Loucy (cell line): ENCODE measurements at regions not wholly inside any gene's neighbourhood (a gene's known extent, or its start where the extent isn't known, plus 50 kb on each side); places are given as distances from the start of the nearest gene placed in this dataset.
A peak's percentile ranks its signal among the peaks of the same experiment; 100 is the strongest.

Experiments used
- H2AFZ ChIP-seq: fragments of 200-600 bp; sonication (generic); 2 replicates; pipeline ENCODE4 v1.6.0; 2016; ENCODE audit warnings: antibody characterized with exemption, mild to moderate bottlenecking, low read length, moderate library complexity
- H3F3A ChIP-seq: fragments of 200-600 bp; 2 replicates; pipeline ENCODE4 v1.6.0; 2016; ENCODE audit warnings: antibody characterized with exemption, low read depth, mild to moderate bottlenecking
- H3K27me3 ChIP-seq: fragments of 200-600 bp; sonication (generic); 2 replicates; pipeline ENCODE4 v1.6.1; 2014; ENCODE audit warnings: low read length, mild to moderate bottlenecking; ENCODE audit not compliant: insufficient read depth, poor library complexity, severe bottlenecking
- H3K36me3 ChIP-seq: fragments of 200-600 bp; sonication (generic); 2 replicates; pipeline ENCODE4 v1.6.1; 2016; ENCODE audit warnings: low read length; ENCODE audit not compliant: insufficient read depth
- H3K4me1 ChIP-seq: fragments of 200-600 bp; sonication (generic); 2 replicates; pipeline ENCODE4 v1.5.1; 2014; ENCODE audit warnings: low read length, mild to moderate bottlenecking; ENCODE audit not compliant: insufficient read depth, poor library complexity, severe bottlenecking
- H3K4me2 ChIP-seq: fragments of 200-600 bp; sonication (generic); 2 replicates; pipeline ENCODE4 v1.6.0; 2014; ENCODE audit warnings: antibody characterized with exemption, low read length, low read depth, mild to moderate bottlenecking; ENCODE audit not compliant: poor library complexity, severe bottlenecking
- H3K4me3 ChIP-seq: fragments of 200-600 bp; sonication (generic); 2 replicates; pipeline ENCODE4 v1.5.1; 2014; ENCODE audit warnings: low read length, mild to moderate bottlenecking, mixed read lengths; ENCODE audit not compliant: poor library complexity, severe bottlenecking
- H3K79me2 ChIP-seq: fragments of 200-600 bp; sonication (generic); 2 replicates; pipeline ENCODE4 v1.6.1; 2014; ENCODE audit warnings: low read length; ENCODE audit not compliant: insufficient read depth
- H3K9ac ChIP-seq: fragments of 200-600 bp; sonication (generic); 2 replicates; pipeline ENCODE4 v1.6.0; 2014; ENCODE audit warnings: mild to moderate bottlenecking, low read depth, low read length, moderate library complexity; ENCODE audit not compliant: poor library complexity, severe bottlenecking
- H3K9me2 ChIP-seq: fragments of 200-600 bp; sonication (generic); replicated peaks from 2 replicates; pipeline ENCODE4 v1.6.1; 2016; ENCODE audit warnings: low read depth, low read length, mixed read lengths
- H3K9me3 ChIP-seq: fragments of 200-600 bp; sonication (generic); 2 replicates; pipeline ENCODE4 v1.6.1; 2014; ENCODE audit warnings: mild to moderate bottlenecking, antibody characterized with exemption, low read length, low read depth; ENCODE audit not compliant: insufficient read depth
- H4K20me1 ChIP-seq: fragments of 200-600 bp; sonication (generic); 2 replicates; pipeline ENCODE4 v1.6.0; 2014; ENCODE audit warnings: antibody characterized with exemption, low read length, mild to moderate bottlenecking; ENCODE audit not compliant: insufficient read depth, poor library complexity, severe bottlenecking
- EZH2phosphoT487 ChIP-seq: fragments of 200-600 bp; IDR thresholded peaks from 2 replicates; pipeline ENCODE4 v1.6.1; 2018; ENCODE audit warnings: antibody characterized with exemption, mild to moderate bottlenecking, moderate library complexity, borderline replicate concordance
- TF ChIP-seq, protein P1 (sequence below): fragments of 200-600 bp; sonication (generic); conservative IDR thresholded peaks from 2 replicates; pipeline ENCODE4 v1.5.1; 2014; ENCODE audit warnings: mild to moderate bottlenecking, antibody characterized with exemption, low read length

DNA sequence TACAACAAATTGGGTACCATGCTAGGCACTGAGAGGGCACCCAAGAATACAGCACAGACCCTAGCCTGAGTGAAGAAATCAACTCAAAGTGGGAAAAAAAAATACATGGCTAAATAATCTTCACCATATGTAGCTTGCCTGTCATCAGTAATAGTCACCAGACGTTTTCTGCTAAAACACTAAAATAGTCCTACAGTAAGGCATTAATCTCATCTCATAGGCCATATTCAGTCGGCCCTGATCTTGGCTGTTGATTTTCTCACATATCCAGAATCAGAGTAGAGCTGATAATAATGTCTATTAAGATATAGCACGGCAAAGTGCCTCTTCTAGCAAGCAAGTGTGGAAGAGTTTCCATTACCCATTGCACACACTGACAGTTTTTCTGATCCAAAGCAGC is 322.1 kb upstream of the SLC30A5 start:
- Histone ChIP-seq H3F3A (no peaks in the 10 kb centered on the region), H3K36me3 (no peaks in the 10 kb centered on the region), H3K9me3 (no peaks in the 10 kb centered on the region; the same call in 1 of the 2 replicates), H2AFZ (no peak overlapping the region), H3K4me2 (no peak overlapping the region), H3K79me2 (no peaks in the 10 kb centered on the region), H3K4me1 (peaks cover 4% of the 10 kb centered on the region), H3K4me3 (no peak overlapping the region), H3K9me2 (no peaks in the 10 kb centered on the region), H3K27me3 (no peaks in the 10 kb centered on the region), H4K20me1 (no peaks in the 10 kb centered on the region), H3K9ac (no peak overlapping the region)
- TF ChIP-seq, protein P1, sequence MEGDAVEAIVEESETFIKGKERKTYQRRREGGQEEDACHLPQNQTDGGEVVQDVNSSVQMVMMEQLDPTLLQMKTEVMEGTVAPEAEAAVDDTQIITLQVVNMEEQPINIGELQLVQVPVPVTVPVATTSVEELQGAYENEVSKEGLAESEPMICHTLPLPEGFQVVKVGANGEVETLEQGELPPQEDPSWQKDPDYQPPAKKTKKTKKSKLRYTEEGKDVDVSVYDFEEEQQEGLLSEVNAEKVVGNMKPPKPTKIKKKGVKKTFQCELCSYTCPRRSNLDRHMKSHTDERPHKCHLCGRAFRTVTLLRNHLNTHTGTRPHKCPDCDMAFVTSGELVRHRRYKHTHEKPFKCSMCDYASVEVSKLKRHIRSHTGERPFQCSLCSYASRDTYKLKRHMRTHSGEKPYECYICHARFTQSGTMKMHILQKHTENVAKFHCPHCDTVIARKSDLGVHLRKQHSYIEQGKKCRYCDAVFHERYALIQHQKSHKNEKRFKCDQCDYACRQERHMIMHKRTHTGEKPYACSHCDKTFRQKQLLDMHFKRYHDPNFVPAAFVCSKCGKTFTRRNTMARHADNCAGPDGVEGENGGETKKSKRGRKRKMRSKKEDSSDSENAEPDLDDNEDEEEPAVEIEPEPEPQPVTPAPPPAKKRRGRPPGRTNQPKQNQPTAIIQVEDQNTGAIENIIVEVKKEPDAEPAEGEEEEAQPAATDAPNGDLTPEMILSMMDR: no peak
- no peak for TF ChIP-seq EZH2phosphoT487

DNA sequence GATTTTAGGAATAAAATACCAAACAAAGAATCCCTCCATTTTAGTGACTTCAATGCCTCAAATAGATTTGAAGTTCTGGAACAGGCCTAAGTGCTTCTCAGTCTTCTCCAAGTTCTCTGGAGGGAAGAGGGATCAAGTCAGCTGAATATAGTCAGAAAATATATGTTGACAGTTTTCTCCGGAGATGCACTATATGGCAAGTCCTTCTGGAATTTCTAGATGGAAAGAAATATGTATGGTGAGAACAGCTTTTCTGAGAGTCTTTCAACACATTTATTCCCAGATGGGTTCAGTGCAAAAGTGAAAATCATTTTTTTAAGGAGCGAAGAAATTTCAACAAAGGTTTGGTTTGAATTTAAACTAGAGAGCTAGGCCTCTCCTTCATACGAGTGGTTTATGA is 317.4 kb upstream of the SLC30A5 start:
- Histone ChIP-seq H3K9me2 (no peaks in the 10 kb centered on the region), H3K36me3 (no peaks in the 10 kb centered on the region), H3K27me3 (no peaks in the 10 kb centered on the region), H3K9me3 (no peaks in the 10 kb centered on the region; the same call in 1 of the 2 replicates), H3K4me2 (no peak overlapping the region), H3K9ac (no peak overlapping the region), H2AFZ (no peak overlapping the region), H3K4me3 (no peak overlapping the region), H3K4me1 (no peaks in the 10 kb centered on the region), H3K79me2 (no peaks in the 10 kb centered on the region), H3F3A (no peaks in the 10 kb centered on the region), H4K20me1 (no peaks in the 10 kb centered on the region)
- TF ChIP-seq, protein P1: no peak
- TF ChIP-seq EZH2phosphoT487: no peak

DNA sequence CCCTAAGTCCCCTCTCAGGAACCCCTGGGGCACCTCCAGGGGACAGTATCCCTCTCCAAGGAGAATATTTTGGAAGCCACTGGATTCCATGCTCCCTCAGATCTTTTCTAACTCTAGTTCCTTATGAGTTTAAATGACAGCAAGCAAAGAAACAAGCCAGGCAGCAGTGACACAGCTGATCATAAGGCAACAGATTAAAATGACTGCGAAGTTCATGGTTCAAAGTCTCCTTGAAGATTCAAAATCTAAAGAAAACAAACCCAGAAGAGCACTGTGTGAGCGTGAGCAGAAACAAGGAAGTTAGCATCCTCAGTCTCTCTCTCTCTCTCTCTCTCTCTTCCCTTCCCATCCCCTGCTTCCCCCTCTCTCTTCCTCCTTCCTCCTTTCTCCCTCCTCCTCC is 316.7 kb upstream of the SLC30A5 start:
- Histone ChIP-seq H3K36me3 (no peaks in the 10 kb centered on the region), H3K27me3 (no peaks in the 10 kb centered on the region), H3F3A (no peaks in the 10 kb centered on the region), H2AFZ (peak overlapping the region; percentile 58), H3K4me1 (no peaks in the 10 kb centered on the region), H3K9me3 (no peaks in the 10 kb centered on the region; the same call in 1 of the 2 replicates), H3K9ac (no peak overlapping the region), H3K9me2 (no peaks in the 10 kb centered on the region), H4K20me1 (no peaks in the 10 kb centered on the region), H3K79me2 (no peaks in the 10 kb centered on the region), H3K4me2 (no peak overlapping the region), H3K4me3 (no peak overlapping the region)
- no peak for TF ChIP-seq EZH2phosphoT487
- TF ChIP-seq, protein P1: no peak
